ENCODE measurements at regions not wholly inside any gene's neighbourhood (a gene's known extent, or its start where the extent isn't known, plus 50 kb on each side); places are given as distances from the start of the nearest gene placed in this dataset.

GRCh38 chr12:110995615-110996014 is 75.2 kb upstream of the MYL2 start:
- no peak for DNase-seq

- DNase-seq = no peak
Measured at GRCh38 chr12:110995016-110995415, 74.6 kb upstream of the MYL2 start.

GRCh38 chr12:110993434-110993833 is 73.1 kb upstream of the MYL2 start:
- no peak for DNase-seq

- DNase-seq = no peak
Measured at GRCh38 chr12:110992909-110993308, 72.5 kb upstream of the MYL2 start.

- DNase-seq = no peak
Measured at GRCh38 chr12:110983811-110984210, 63.4 kb upstream of the MYL2 start.

- DNase-seq = no peak
Measured at GRCh38 chr12:110972866-110973265, 52.5 kb upstream of the MYL2 start.

- DNase-seq = no peak
Measured at GRCh38 chr12:110971936-110972335, 51.6 kb upstream of the MYL2 start.

GRCh38 chr12:110971189-110971920 is 51.0 kb upstream of the MYL2 start:
- DNase-seq = no peak

Measured in SW 1271 (cell line).